ENCODE measurements at regions not wholly inside any gene's neighbourhood (a gene's known extent, or its start where the extent isn't known, plus 50 kb on each side); places are given as distances from the start of the nearest gene placed in this dataset.

- peaks cover 4% of the 10 kb centered on the region for H3K9me3 ChIP-seq (replicated peaks; ENCODE audit: control insufficient read depth, insufficient read depth, low read length)
- no peaks in the 10 kb centered on the region for H3K27me3 ChIP-seq (ENCODE audit: control insufficient read depth in 2 of 2, insufficient read depth in 2 of 2, low read length in 2 of 2)
- DNase-seq (ENCODE audit: low read depth, low spot score) (no peak), FAIRE-seq (no peak)
- H3K27ac ChIP-seq (ENCODE audit: insufficient read depth, low read depth, low read length): no peak overlapping the region
- H3K9ac ChIP-seq (replicated peaks; ENCODE audit: extremely low read depth, insufficient read depth, low read length): no peak overlapping the region
- BruUV-seq (replicated peaks): no TSS peak
- H3K79me2 ChIP-seq (ENCODE audit: control insufficient read depth, insufficient read depth, low read length): no peaks in the 10 kb centered on the region
- dilution Hi-C loops (cut with MboI; ENCODE audit: extremely low pct_ligation_motif_present, low sequenced_read_pairs): no loop called here
- H2AFZ ChIP-seq (ENCODE audit: low read depth, low read length): no peak overlapping the region
- TF ChIP-seq POLR2AphosphoS5 (IDR thresholded peaks at IDR 0.05; ENCODE audit: insufficient read depth, low read depth, low read length): no peak
- intact Hi-C loops (cut with micrococcal nuclease): no loop called here
- H3K4me2 ChIP-seq (ENCODE audit: insufficient read depth, low read length): no peak overlapping the region
- H4K20me1 ChIP-seq (replicated peaks; ENCODE audit: control insufficient read depth, extremely low read depth, insufficient read depth, low read length): no peaks in the 10 kb centered on the region
- H3K36me3 ChIP-seq (ENCODE audit: control insufficient read depth in 2 of 2, extremely low read depth in 1 of 2, insufficient read depth in 2 of 2, low read length in 2 of 2): no peaks in the 10 kb centered on the region
- no peak overlapping the region for H3K4me3 ChIP-seq (replicated peaks in 1 of 3; ENCODE audit: insufficient read depth in 1 of 3, low read depth in 1 of 3, low read length in 3 of 3)
- ChIA-PET CTCF (no interaction called here), POLR2A (no interaction called here)
- no peaks in the 10 kb centered on the region for H3K4me1 ChIP-seq (ENCODE audit: control insufficient read depth, extremely low read depth, insufficient read depth, low read length)
- no peaks in the 10 kb centered on the region for H3K9me1 ChIP-seq (replicated peaks; ENCODE audit: control insufficient read depth, extremely low read depth, insufficient read depth, low read length)
These were observed 184.9 kb upstream of the FAM78B start for GRCh38 chr1:166351676-166352075.

- DNase-seq (ENCODE audit: low read depth, low spot score) (no peak), FAIRE-seq (no peak)
- BruUV-seq (replicated peaks): no TSS peak
- H3K27ac ChIP-seq (ENCODE audit: insufficient read depth, low read depth, low read length): no peak overlapping the region
- H3K4me1 ChIP-seq (ENCODE audit: control insufficient read depth, extremely low read depth, insufficient read depth, low read length): no peaks in the 10 kb centered on the region
- H4K20me1 ChIP-seq (replicated peaks; ENCODE audit: control insufficient read depth, extremely low read depth, insufficient read depth, low read length): no peaks in the 10 kb centered on the region
- no peak overlapping the region for H3K4me3 ChIP-seq (replicated peaks in 1 of 3; ENCODE audit: insufficient read depth in 1 of 3, low read depth in 1 of 3, low read length in 3 of 3)
- no peak overlapping the region for H3K4me2 ChIP-seq (ENCODE audit: insufficient read depth, low read length)
- intact Hi-C loops (cut with micrococcal nuclease): no loop called here
- no peak for TF ChIP-seq CTCF (IDR thresholded peaks at IDR 0.05; ENCODE audit: extremely low read depth in 1 of 2, insufficient read depth in 1 of 2, low read depth in 1 of 2, low read length in 2 of 2)
- TF ChIP-seq GATA2 (IDR thresholded peaks at IDR 0.05; ENCODE audit: insufficient read depth, insufficient read length, low read depth, low read length): no peak
- no peak for TF ChIP-seq MYC (IDR thresholded peaks at IDR 0.05; ENCODE audit: low read depth, low read length)
- no peak for TF ChIP-seq POLR2AphosphoS5 (IDR thresholded peaks at IDR 0.05; ENCODE audit: insufficient read depth, low read depth, low read length)
- no peak for TF ChIP-seq EZH2 (IDR thresholded peaks at IDR 0.05; ENCODE audit: borderline replicate concordance, low read depth, low read length, severe bottlenecking)
- no peak for TF ChIP-seq FOS (IDR thresholded peaks at IDR 0.05; ENCODE audit: borderline replicate concordance, insufficient read depth, low read length)
- no peak for TF ChIP-seq POLR2A (IDR thresholded peaks at IDR 0.05; ENCODE audit: low read depth, low read length)
- no peak for TF ChIP-seq JUN (IDR thresholded peaks at IDR 0.05; ENCODE audit: borderline replicate concordance, insufficient read depth, insufficient read length, low read depth)
- no peak for TF ChIP-seq MAX (IDR thresholded peaks at IDR 0.05; ENCODE audit: insufficient read depth, insufficient read length)
- H3K9ac ChIP-seq (replicated peaks; ENCODE audit: extremely low read depth, insufficient read depth, low read length): no peak overlapping the region
- POLR2A ChIA-PET: no interaction called here
- H3K79me2 ChIP-seq (ENCODE audit: control insufficient read depth, insufficient read depth, low read length): no peaks in the 10 kb centered on the region
- H3K9me3 ChIP-seq (replicated peaks; ENCODE audit: control insufficient read depth, insufficient read depth, low read length): no peaks in the 10 kb centered on the region
- CTCF ChIA-PET: no interaction called here
- H2AFZ ChIP-seq (ENCODE audit: low read depth, low read length): no peak overlapping the region
- dilution Hi-C loops (cut with MboI; ENCODE audit: extremely low pct_ligation_motif_present, low sequenced_read_pairs): no loop called here
- H3K36me3 ChIP-seq (ENCODE audit: control insufficient read depth in 2 of 2, extremely low read depth in 1 of 2, insufficient read depth in 2 of 2, low read length in 2 of 2): no peaks in the 10 kb centered on the region
- no peaks in the 10 kb centered on the region for H3K27me3 ChIP-seq (ENCODE audit: control insufficient read depth in 2 of 2, insufficient read depth in 2 of 2, low read length in 2 of 2)
- no peaks in the 10 kb centered on the region for H3K9me1 ChIP-seq (replicated peaks; ENCODE audit: control insufficient read depth, extremely low read depth, insufficient read depth, low read length)
These were observed 186.4 kb upstream of the FAM78B start for GRCh38 chr1:166353213-166353612.

Data from endothelial cell of umbilical vein (primary cell).